Ishikawa (cell line): ENCODE measurements at regions not wholly inside any gene's neighbourhood (a gene's known extent, or its start where the extent isn't known, plus 50 kb on each side); places are given as distances from the start of the nearest gene placed in this dataset.

ENCODE experiments used
- CEBPB ChIP-seq: IDR thresholded peaks from 2 replicates; pipeline ENCODE4 v1.6.1; 2012
- CREB1 ChIP-seq: IDR thresholded peaks from 2 replicates; pipeline ENCODE4 v1.6.1; 2012; ENCODE audit warnings: low read depth
- EGR1 ChIP-seq: IDR thresholded peaks from 2 replicates; pipeline ENCODE4 v1.6.1; 2012
- EP300 ChIP-seq: IDR thresholded peaks from 2 replicates; pipeline ENCODE4 v1.6.1; 2012; ENCODE audit warnings: borderline replicate concordance
- FOXM1 ChIP-seq: IDR thresholded peaks from 2 replicates; pipeline ENCODE4 v1.6.1; 2012; ENCODE audit warnings: low read depth, borderline replicate concordance
- NFIC ChIP-seq: IDR thresholded peaks from 2 replicates; pipeline ENCODE4 v1.6.1; 2012
- RAD21 ChIP-seq: IDR thresholded peaks from 2 replicates; pipeline ENCODE4 v1.6.1; 2012; ENCODE audit warnings: low read depth
- TAF1 ChIP-seq: IDR thresholded peaks from 2 replicates; pipeline ENCODE4 v1.6.1; 2012; ENCODE audit warnings: low read depth, mild to moderate bottlenecking
- TCF12 ChIP-seq: IDR thresholded peaks from 2 replicates; pipeline ENCODE4 v1.6.1; 2012; ENCODE audit warnings: low read depth
- YY1 ChIP-seq: IDR thresholded peaks from 2 replicates; pipeline ENCODE4 v1.6.1; 2012; ENCODE audit warnings: low read depth
- ZBTB7A ChIP-seq: IDR thresholded peaks from 2 replicates; pipeline ENCODE4 v1.6.1; 2012; ENCODE audit warnings: low read depth
- TF ChIP-seq, protein P1 (sequence below): IDR thresholded peaks from 2 replicates; pipeline ENCODE4 v1.6.1; 2012
- TF ChIP-seq, protein P2 (sequence below): IDR thresholded peaks from 2 replicates; pipeline ENCODE4 v1.6.1; 2012; ENCODE audit warnings: low read depth, mild to moderate bottlenecking
- TF ChIP-seq, protein P3 (sequence below): IDR thresholded peaks from 2 replicates; pipeline ENCODE4 v1.6.1; 2012

- TF ChIP-seq ZBTB7A = no peak
- TF ChIP-seq FOXM1 = no peak
Measured at GRCh38 chr13:55013051-55013450, 1984.4 kb downstream of the OLFM4 start.

DNA sequence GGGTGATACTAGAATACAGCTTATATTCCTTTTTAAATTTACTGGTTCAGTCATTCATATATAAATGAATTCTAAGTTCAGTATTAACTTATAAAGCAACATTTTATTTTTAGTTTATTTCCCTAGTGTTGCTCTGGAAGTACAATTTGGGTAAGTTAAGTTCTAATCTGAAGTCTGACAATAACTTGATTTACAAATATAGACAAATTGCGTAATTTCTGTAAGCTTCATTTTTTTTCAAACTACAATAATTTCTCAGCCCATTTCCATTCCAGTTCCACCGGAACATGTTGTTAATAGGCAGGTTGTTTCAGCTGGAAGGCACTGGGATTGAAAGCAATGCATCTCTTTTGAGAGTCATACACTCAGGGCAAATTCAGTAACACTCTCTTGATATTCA, 2000.7 kb downstream of the OLFM4 start:
- TF ChIP-seq NFIC = no peak
- TF ChIP-seq YY1 = no peak
- TF ChIP-seq, protein P1, sequence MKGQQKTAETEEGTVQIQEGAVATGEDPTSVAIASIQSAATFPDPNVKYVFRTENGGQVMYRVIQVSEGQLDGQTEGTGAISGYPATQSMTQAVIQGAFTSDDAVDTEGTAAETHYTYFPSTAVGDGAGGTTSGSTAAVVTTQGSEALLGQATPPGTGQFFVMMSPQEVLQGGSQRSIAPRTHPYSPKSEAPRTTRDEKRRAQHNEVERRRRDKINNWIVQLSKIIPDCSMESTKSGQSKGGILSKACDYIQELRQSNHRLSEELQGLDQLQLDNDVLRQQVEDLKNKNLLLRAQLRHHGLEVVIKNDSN = no peak
- no peak for TF ChIP-seq RAD21
- TF ChIP-seq, protein P2, sequence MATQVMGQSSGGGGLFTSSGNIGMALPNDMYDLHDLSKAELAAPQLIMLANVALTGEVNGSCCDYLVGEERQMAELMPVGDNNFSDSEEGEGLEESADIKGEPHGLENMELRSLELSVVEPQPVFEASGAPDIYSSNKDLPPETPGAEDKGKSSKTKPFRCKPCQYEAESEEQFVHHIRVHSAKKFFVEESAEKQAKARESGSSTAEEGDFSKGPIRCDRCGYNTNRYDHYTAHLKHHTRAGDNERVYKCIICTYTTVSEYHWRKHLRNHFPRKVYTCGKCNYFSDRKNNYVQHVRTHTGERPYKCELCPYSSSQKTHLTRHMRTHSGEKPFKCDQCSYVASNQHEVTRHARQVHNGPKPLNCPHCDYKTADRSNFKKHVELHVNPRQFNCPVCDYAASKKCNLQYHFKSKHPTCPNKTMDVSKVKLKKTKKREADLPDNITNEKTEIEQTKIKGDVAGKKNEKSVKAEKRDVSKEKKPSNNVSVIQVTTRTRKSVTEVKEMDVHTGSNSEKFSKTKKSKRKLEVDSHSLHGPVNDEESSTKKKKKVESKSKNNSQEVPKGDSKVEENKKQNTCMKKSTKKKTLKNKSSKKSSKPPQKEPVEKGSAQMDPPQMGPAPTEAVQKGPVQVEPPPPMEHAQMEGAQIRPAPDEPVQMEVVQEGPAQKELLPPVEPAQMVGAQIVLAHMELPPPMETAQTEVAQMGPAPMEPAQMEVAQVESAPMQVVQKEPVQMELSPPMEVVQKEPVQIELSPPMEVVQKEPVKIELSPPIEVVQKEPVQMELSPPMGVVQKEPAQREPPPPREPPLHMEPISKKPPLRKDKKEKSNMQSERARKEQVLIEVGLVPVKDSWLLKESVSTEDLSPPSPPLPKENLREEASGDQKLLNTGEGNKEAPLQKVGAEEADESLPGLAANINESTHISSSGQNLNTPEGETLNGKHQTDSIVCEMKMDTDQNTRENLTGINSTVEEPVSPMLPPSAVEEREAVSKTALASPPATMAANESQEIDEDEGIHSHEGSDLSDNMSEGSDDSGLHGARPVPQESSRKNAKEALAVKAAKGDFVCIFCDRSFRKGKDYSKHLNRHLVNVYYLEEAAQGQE = no peak
- no peak for TF ChIP-seq CREB1

DNA sequence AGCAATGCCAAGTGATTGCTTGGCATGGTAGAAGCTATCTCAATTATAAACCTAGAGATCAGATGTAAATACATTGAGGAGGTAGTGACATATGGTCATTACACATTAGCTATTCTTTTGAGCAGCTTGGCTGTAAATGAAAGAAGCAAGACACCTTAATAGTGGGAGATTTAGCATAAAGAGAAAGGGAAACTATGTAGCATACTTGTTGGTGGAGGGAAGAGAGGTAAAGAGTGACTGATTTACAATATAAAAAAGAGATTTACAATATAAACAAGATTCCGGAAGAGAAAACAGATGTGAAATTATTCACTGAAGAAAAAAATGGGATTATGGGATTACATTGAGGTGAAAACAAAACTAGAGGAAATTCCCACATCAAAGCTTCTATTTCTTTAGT, 2009.6 kb downstream of the OLFM4 start:
- TF ChIP-seq YY1 (no peak), EGR1 (no peak), TCF12 (no peak), FOXM1 (no peak)
- TF ChIP-seq, protein P3, sequence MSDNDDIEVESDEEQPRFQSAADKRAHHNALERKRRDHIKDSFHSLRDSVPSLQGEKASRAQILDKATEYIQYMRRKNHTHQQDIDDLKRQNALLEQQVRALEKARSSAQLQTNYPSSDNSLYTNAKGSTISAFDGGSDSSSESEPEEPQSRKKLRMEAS = no peak
- TF ChIP-seq, protein P2 = no peak
- TF ChIP-seq, protein P1 = no peak

DNA sequence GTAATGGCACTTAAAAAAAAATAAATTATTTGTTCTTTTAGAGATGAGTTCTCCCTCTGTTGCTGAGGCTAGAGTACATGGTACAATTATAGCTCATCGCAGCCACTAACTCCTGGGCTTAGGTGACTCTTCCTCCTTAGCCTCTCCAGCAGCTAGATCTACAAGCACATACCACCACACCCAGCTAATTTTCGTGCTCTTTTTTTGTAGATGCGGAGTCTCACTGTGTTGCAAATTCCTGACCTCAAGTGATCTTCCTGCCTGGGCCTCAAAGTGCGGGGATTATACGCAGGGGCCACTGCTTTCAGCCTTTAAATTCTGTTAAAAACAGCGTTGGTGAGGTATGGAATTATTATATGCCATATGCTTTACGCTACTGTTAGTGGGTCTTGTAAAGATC, 2034.0 kb downstream of the OLFM4 start:
- no peak for TF ChIP-seq FOXM1
- TF ChIP-seq CREB1 = no peak

GRCh38 chr13:55067946-55068345, 2039.3 kb downstream of the OLFM4 start:
- TF ChIP-seq, protein P3 = no peak
- TF ChIP-seq EGR1 = no peak
- TF ChIP-seq YY1 = no peak
- no peak for TF ChIP-seq NFIC
- TF ChIP-seq, protein P2 = no peak
- no peak for TF ChIP-seq EP300
- TF ChIP-seq, protein P1 = no peak
- no peak for TF ChIP-seq RAD21
- TF ChIP-seq TCF12 = no peak

GRCh38 chr13:55069746-55070145, 2041.1 kb downstream of the OLFM4 start:
- TF ChIP-seq EGR1 (no peak), RAD21 (no peak), TCF12 (no peak), NFIC (no peak), CREB1 (no peak), FOXM1 (no peak), ZBTB7A (no peak), CEBPB (no peak), TAF1 (no peak), EP300 (no peak)
